Retinal pigment epithelial cell (primary cell): ENCODE measurements at regions not wholly inside any gene's neighbourhood (a gene's known extent, or its start where the extent isn't known, plus 50 kb on each side); places are given as distances from the start of the nearest gene placed in this dataset.

Experiments used
- DNase-seq: peaks from one replicate; pipeline ENCODE4 v3.0.0-alpha.2; 2010; ENCODE audit warnings: low read depth
- H3K4me3 ChIP-seq: 2 replicates; pipeline ENCODE4 v1.5.1; 2011; ENCODE audit warnings: mild to moderate bottlenecking, low read length, control low read depth, moderate library complexity
- TF ChIP-seq, protein P1 (sequence below): conservative IDR thresholded peaks from 2 replicates; pipeline ENCODE4 v1.5.1; 2011; ENCODE audit warnings: low read depth, low read length, control low read depth, inconsistent platforms

DNA sequence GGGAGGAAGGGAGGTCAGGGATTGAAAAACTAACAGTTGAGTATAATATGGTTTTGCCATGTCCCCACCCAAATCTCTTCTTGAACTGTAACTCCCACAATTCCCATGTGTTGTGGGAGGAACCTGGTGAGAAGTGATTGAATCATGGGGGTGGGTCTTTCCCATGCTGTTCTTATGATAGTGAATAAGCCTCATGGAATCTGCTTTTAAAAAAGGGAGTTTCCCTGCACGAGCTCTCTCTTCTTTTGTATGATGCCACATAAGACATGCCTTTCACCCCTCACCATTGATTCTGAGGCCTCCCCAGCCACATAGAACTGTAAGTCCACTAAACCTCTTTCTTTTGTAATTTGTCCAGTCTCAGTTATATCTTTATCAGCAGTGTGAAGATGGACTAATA, 833.4 kb upstream of the MAP3K7 start:
- no peak overlapping the region for H3K4me3 ChIP-seq
- TF ChIP-seq, protein P1, sequence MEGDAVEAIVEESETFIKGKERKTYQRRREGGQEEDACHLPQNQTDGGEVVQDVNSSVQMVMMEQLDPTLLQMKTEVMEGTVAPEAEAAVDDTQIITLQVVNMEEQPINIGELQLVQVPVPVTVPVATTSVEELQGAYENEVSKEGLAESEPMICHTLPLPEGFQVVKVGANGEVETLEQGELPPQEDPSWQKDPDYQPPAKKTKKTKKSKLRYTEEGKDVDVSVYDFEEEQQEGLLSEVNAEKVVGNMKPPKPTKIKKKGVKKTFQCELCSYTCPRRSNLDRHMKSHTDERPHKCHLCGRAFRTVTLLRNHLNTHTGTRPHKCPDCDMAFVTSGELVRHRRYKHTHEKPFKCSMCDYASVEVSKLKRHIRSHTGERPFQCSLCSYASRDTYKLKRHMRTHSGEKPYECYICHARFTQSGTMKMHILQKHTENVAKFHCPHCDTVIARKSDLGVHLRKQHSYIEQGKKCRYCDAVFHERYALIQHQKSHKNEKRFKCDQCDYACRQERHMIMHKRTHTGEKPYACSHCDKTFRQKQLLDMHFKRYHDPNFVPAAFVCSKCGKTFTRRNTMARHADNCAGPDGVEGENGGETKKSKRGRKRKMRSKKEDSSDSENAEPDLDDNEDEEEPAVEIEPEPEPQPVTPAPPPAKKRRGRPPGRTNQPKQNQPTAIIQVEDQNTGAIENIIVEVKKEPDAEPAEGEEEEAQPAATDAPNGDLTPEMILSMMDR = no peak
- no peak for DNase-seq

DNA sequence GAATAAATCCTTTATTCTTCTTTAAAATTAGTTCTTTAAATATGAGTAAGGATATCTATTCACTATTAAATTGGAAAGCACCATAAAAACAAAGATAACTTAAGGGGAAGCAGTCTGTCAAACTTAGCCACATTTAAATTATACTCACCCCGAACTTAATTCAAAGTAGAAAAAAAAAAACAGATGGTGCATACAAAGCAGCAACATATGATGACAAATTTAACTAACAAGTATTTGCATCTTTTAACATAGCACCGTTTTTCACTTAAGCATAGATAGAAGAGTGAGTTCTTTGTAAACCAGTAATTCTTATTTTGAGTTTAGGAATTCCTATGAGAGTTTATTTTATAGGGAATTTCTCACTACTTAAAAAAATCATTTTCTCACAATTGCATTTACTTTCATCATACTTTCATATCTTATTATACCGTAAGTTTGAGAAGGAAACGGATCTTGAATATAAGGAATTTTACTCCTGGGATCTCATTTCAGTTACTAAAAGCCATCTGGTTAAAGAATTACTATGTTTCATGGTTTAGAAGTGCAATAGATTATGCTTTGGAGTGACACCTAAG, 828.2 kb upstream of the MAP3K7 start:
- TF ChIP-seq, protein P1 = no peak
- no peak for DNase-seq
- H3K4me3 ChIP-seq = no peak overlapping the region

DNA sequence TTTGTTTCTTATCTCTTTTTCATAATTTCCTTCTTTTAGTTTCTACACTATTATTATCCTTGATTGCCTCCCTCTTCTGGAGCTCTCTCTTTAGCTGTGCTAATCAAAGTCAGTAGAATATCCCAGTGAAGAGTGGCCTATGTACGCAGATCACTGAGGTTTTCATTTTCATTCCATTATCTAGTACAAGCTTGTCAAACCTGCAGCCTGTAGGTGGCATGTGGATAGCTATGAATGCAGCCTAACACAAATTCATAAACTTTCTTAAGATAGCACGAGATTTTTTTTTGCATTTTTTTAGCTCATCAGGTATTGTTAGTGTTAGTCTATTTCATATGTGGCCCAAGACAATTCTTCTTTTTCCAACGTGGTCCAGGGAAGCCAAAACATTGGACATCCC, 825.7 kb upstream of the MAP3K7 start:
- TF ChIP-seq, protein P1 = no peak
- DNase-seq = no peak
- no peak overlapping the region for H3K4me3 ChIP-seq

DNA sequence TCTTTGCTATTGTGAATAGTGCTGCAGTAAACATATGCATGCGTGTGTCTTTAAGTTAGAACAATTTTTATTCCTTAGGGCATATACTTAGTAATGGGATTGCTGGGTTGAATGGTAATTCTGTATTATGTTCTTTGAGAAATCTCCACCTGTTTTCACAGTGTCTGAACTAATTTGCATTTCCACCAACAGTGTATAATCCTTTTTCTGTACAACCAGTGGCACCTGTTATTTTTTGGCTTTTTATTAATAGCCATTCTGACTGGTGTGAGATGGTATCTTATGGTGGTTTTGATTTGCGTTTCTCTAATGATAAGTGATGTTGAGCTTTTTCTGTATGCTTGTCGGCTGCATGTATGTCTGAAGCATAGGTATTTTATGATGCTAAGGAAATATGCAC, 820.8 kb upstream of the MAP3K7 start:
- no peak for DNase-seq
- no peak overlapping the region for H3K4me3 ChIP-seq
- TF ChIP-seq, protein P1 = no peak

DNA sequence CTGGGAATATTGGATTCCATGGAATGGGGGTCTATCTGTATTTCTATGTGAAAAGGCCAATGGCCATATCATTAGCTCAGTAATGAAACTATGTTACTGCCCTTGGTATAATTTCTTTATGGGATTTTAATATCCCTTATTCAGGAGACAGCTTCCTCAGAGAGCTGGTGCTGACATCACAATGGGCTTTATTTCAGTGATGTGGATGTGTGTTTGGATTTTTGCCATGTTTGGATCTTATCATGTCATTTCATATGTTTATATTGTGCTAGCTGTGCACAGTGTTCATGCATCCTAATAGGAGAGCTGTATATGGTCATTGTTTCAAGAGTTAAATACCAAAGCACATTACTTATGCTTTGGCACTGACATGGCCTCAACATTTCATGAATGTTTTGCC, 806.1 kb upstream of the MAP3K7 start:
- DNase-seq = no peak
- H3K4me3 ChIP-seq = no peak overlapping the region
- TF ChIP-seq, protein P1 = no peak

DNA sequence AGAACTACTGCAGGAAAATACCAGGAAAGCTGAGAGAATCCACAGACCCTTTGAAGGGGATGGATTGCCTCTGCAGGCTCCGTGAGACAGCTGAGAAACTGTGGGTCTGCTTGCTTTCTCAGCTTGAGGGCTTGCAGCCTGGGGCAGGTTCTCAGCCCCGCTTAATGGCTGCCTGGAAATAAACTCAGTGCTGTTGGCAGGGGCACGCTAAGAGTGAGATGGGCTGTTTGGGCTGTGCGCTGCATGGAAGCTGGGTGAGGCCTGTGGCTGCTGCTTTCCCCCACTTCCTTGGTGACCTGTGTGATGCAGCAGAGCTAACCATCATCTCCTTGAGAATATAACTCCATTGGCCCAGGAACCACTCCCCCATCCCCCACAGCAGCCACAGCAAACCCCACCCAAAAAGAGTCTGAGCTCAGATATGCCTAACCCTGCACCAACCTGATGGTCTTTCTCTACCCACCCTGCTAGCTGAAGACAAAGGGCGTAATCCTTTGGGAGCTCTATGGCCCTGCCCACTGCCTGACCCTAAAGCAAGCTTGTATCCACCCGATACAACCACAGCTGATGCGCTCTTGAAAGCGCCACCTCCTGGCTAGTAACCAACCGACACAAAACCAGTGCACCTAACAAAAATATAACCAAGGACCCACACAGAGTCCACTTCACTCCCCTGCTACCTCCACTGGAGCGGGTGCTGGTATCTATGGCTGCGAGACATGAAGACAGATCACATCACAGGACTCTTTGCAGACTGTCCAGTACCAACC, 800.6 kb upstream of the MAP3K7 start:
- no peak overlapping the region for H3K4me3 ChIP-seq
- DNase-seq = no peak
- TF ChIP-seq, protein P1 = no peak

DNA sequence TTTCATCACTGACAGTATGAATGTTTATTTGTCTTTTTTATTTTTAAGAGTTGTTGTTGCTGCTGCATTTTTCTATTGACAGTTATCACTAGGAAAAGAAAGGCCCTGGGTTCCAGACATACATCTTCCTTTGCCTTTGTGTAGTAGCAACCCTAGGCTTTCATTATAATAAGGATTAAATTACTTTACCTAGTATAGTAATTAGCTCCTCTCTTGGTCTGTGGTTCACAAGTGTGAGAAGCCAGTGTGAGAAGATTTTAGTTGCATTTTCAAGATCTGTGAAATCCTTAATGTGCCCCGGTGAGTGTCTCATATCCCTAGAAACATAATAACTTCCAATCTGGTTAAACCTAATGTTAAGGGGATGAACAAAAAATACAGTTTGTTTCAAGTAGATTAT, 799.3 kb upstream of the MAP3K7 start:
- DNase-seq = no peak
- TF ChIP-seq, protein P1 = no peak
- H3K4me3 ChIP-seq = no peak overlapping the region
